Keratinocyte (primary cell): ENCODE measurements at regions not wholly inside any gene's neighbourhood (a gene's known extent, or its start where the extent isn't known, plus 50 kb on each side); places are given as distances from the start of the nearest gene placed in this dataset.

Experiments used
- EZH2 ChIP-seq: IDR thresholded peaks from one replicate; pipeline ENCODE4 v1.6.1; 2012; ENCODE audit warnings: inconsistent platforms, mild to moderate bottlenecking, low read length, moderate library complexity
- TF ChIP-seq, protein P1 (sequence below), 3 experiments: IDR thresholded peaks in 1 of 3; conservative IDR thresholded peaks in 1 of 3; optimal IDR thresholded peaks in 1 of 3; 2 replicates in 2 of 3; 3 replicates in 1 of 3; pipeline versions ENCODE3 to v1.5.1; 2011; ENCODE audit warnings: low read length in 3 of 3, mild to moderate bottlenecking in 3 of 3, moderate library complexity in 2 of 3, control low read depth in 1 of 3, inconsistent platforms in 1 of 3; ENCODE audit not compliant: insufficient read depth in 2 of 3; ENCODE audit errors: extremely low read depth in 1 of 3

DNA sequence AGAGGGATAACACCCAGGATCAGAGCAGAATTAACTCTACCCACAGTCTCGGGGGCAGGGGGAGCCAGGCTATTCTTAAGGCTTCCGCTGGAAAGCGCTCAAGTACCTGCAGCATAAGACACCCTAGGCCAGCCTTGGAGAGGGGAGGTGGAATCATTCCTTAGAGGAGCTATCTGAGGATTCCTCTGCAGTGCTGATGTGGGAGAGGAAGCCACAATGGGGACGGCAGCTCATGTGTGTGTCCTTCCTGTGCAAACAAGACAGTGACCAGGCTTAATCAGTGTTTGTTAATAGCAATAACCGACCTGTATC lies 382.2 kb upstream of the CADM1 start:
- TF ChIP-seq, protein P1, sequence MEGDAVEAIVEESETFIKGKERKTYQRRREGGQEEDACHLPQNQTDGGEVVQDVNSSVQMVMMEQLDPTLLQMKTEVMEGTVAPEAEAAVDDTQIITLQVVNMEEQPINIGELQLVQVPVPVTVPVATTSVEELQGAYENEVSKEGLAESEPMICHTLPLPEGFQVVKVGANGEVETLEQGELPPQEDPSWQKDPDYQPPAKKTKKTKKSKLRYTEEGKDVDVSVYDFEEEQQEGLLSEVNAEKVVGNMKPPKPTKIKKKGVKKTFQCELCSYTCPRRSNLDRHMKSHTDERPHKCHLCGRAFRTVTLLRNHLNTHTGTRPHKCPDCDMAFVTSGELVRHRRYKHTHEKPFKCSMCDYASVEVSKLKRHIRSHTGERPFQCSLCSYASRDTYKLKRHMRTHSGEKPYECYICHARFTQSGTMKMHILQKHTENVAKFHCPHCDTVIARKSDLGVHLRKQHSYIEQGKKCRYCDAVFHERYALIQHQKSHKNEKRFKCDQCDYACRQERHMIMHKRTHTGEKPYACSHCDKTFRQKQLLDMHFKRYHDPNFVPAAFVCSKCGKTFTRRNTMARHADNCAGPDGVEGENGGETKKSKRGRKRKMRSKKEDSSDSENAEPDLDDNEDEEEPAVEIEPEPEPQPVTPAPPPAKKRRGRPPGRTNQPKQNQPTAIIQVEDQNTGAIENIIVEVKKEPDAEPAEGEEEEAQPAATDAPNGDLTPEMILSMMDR (optimal IDR thresholded peaks at IDR 0.05 in 1 of 3, IDR thresholded peaks at IDR 0.05 in 1 of 3, conservative IDR thresholded peaks at IDR 0.05 in 1 of 3; ENCODE audit: extremely low read depth in 1 of 3, insufficient read depth in 2 of 3, low read length in 3 of 3), result no peak
- TF ChIP-seq EZH2, result no peak
